ENCODE measurements at regions not wholly inside any gene's neighbourhood (a gene's known extent, or its start where the extent isn't known, plus 50 kb on each side); places are given as distances from the start of the nearest gene placed in this dataset.

DNA sequence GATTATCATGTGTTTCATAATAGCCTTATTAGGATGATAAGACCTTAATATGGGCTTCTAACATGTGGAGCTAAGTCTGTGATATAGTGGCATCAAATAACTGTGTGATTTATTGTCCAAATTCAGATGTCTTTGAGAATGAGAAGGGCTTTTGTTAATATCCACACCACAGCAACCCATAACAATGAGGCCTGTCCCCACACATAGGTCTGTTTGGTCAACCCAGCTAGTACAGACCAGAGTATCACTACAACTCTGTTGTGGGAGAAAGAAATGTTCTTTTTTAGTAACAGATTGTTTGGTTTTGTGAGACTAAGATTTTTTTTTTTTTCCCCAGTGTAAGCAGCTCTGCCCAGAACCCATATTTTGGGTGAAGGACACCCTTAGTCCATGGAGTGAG, 439.2 kb downstream of the PIK3C3 start:
- TF ChIP-seq, protein P1, sequence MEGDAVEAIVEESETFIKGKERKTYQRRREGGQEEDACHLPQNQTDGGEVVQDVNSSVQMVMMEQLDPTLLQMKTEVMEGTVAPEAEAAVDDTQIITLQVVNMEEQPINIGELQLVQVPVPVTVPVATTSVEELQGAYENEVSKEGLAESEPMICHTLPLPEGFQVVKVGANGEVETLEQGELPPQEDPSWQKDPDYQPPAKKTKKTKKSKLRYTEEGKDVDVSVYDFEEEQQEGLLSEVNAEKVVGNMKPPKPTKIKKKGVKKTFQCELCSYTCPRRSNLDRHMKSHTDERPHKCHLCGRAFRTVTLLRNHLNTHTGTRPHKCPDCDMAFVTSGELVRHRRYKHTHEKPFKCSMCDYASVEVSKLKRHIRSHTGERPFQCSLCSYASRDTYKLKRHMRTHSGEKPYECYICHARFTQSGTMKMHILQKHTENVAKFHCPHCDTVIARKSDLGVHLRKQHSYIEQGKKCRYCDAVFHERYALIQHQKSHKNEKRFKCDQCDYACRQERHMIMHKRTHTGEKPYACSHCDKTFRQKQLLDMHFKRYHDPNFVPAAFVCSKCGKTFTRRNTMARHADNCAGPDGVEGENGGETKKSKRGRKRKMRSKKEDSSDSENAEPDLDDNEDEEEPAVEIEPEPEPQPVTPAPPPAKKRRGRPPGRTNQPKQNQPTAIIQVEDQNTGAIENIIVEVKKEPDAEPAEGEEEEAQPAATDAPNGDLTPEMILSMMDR (IDR thresholded peaks at IDR 0.05): no peak

DNA sequence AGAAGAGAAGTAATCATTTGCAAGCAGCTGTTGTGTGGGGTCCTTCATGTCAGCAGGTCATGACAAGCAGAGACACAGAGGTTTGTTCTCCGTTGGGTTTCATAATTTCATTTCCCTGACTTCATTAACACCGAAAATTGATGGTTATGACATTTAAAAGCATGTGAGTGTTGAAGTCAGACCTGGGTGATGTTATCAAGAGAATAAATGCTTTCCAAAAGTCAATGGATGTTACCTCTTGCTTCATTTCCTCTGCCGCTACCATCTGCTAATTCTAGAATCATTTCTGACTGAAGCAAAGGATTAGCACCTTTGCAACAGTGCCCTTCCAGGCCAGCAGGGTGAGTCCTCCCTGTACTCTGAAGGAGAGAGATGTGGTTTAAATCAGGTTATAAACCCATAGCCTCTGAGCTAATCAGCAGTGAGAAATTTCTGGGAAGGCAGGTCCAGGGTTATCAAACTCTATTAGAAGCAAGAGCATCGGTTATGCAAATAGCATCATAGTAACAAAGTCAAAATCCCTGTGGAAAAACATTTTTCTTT, 446.2 kb downstream of the PIK3C3 start:
- TF ChIP-seq, protein P1 (IDR thresholded peaks at IDR 0.05): no peak

DNA sequence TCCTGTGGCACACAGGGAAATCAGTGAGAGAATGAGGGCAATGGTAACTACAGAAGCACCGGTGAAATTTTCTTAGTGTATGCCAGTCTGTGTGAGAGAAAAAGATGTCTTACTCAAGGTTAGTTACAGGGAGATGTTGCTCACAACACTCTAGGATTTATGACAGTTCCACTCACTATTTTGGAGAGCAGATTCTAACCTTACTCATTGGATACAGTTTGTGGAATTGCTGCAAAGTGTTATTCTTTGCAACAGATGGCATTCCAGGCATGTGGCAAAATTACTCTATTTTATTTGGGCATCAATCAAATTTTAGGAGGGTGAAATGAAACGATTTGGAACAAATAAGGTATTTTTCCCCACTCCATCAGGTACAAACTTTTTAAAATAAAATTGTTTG, 449.1 kb downstream of the PIK3C3 start:
- TF ChIP-seq, protein P1 (IDR thresholded peaks at IDR 0.05): no peak

DNA sequence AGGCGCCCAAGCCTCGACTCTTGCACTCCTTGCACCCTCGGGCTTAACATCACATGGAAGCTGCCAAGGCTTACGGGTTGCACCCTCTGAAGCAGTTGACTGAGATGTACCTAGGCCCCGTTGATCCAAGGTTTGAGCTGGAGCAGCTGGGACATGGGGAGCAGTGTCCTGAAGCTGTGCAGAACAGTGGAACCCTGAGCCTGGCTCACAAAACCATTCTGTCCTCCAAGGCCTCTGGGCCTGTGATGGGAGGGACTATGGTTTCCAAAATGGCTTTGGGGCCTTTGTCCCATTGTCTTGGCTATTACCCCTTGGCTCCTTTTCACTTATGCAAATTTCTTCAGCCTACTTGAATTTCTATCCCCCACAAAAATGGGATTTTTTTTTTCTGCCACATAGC, 454.0 kb downstream of the PIK3C3 start:
- TF ChIP-seq, protein P1 (IDR thresholded peaks at IDR 0.05): no peak

DNA sequence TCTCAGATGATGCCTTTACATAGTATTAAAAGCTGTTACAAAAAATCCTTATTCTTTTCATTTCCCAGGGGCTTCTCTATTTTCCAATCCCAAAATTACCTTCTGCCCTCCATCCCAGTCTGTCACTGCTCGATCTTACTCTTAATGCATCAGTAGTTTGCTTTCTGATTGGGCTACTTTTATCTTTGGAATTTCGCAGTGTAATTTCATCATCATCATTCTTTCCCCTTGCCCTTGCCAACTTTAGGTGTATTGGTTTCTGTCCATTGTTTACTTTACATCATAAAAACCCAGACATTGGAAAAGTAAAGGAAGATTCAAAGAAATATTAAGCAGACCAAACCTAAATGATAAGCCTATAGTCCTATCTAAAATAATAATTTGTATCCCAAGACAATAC, 457.2 kb downstream of the PIK3C3 start:
- TF ChIP-seq, protein P1 (IDR thresholded peaks at IDR 0.05): no peak

DNA sequence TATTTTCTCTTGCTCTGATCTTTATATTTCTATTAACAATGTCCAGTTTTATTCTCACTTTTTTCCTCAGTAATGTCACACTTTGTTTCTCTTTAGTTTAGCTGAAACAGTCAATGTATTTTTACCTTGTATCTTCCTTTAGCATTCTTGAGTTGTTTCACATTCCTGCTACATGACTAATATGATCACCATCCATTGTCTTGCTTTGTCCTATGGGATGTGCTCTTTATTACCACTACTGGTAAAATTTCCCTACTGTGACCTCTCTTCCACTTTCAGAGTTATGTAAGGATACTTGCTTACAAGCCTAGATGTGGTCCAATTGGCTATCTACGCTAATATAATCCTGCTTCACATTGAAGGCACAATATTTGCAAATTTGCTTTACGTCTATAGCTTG, 457.9 kb downstream of the PIK3C3 start:
- TF ChIP-seq, protein P1 (IDR thresholded peaks at IDR 0.05): no peak

DNA sequence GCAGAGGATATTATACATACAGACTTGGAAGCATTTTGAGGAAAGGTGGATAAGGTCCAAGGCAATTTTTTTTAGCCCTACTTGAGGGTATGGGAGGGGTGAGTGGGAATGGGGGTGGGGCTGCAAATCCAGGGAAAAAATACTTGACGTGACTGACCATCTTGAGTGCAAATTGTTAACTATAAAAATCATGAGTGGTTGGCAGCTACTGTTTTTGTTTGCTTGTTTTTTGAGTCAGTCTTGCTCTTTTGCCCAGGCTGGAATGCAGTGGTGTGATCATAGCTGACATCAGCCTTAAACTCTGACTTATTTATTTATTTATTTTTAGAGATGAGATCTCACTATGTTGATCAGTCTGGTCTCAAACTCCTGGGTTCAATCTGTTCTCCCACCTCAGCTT, 458.8 kb downstream of the PIK3C3 start:
- TF ChIP-seq, protein P1 (IDR thresholded peaks at IDR 0.05): no peak

All from LNCAP (cell line).